KMS-11 (cell line): ENCODE measurements at regions not wholly inside any gene's neighbourhood (a gene's known extent, or its start where the extent isn't known, plus 50 kb on each side); places are given as distances from the start of the nearest gene placed in this dataset.
A peak's percentile ranks its signal among the peaks of the same experiment; 100 is the strongest.

Source experiments
- H2AFZ ChIP-seq: fragments of 200-600 bp; sonication (generic); 2 replicates; pipeline ENCODE4 v1.6.1; 2016; ENCODE audit warnings: antibody characterized with exemption, mixed run types, low read depth
- H3K27ac ChIP-seq: fragments of 200-600 bp; sonication (generic); 2 replicates; pipeline ENCODE4 v1.6.1; 2016; ENCODE audit warnings: mild to moderate bottlenecking, mixed run types
- H3K27me3 ChIP-seq: fragments of 200-600 bp; sonication (generic); 2 replicates; pipeline ENCODE4 v1.6.1; 2017; ENCODE audit warnings: mild to moderate bottlenecking, low read depth, mixed run types, moderate library complexity; ENCODE audit not compliant: insufficient read depth
- H3K36me3 ChIP-seq: fragments of 200-600 bp; sonication (generic); 2 replicates; pipeline ENCODE4 v1.6.1; 2017; ENCODE audit warnings: mild to moderate bottlenecking, mixed run types; ENCODE audit not compliant: insufficient read depth
- H3K4me1 ChIP-seq: fragments of 200-600 bp; sonication (generic); 2 replicates; pipeline ENCODE4 v1.6.1; 2016; ENCODE audit warnings: mild to moderate bottlenecking, low read depth, mixed run types; ENCODE audit not compliant: poor library complexity, severe bottlenecking
- H3K4me2 ChIP-seq: fragments of 200-600 bp; sonication (generic); 2 replicates; pipeline ENCODE4 v1.7.0; 2016; ENCODE audit warnings: mild to moderate bottlenecking, mixed run types
- H3K4me3 ChIP-seq: fragments of 200-600 bp; sonication (generic); IDR thresholded peaks from 2 replicates; pipeline ENCODE4 v1.6.1; 2017; ENCODE audit warnings: low read depth, low read length, mixed read lengths; ENCODE audit not compliant: insufficient read depth
- H3K79me2 ChIP-seq: fragments of 200-600 bp; sonication (generic); 2 replicates; pipeline ENCODE4 v1.6.1; 2016; ENCODE audit warnings: low read depth, mixed run types; ENCODE audit not compliant: insufficient read depth
- H3K9ac ChIP-seq: fragments of 200-600 bp; sonication (generic); 2 replicates; pipeline ENCODE4 v1.6.1; 2016; ENCODE audit warnings: mild to moderate bottlenecking, mixed run types
- H4K20me1 ChIP-seq: fragments of 200-600 bp; sonication (generic); 2 replicates; pipeline ENCODE4 v1.6.1; 2016; ENCODE audit warnings: mild to moderate bottlenecking, mixed run types; ENCODE audit not compliant: insufficient read depth
- CTCF ChIP-seq: fragments of 200-600 bp; sonication (generic); conservative IDR thresholded peaks from 2 replicates; pipeline ENCODE4 v1.6.1; 2017; ENCODE audit warnings: low read depth, mild to moderate bottlenecking, antibody characterized with exemption, low read length, moderate library complexity, mixed read lengths

GRCh38 chr2:84031312-84032050, 427.6 kb downstream of the SUCLG1 start:
- no peak overlapping the region for H3K9ac ChIP-seq

GRCh38 chr2:84029903-84030575, 429.0 kb downstream of the SUCLG1 start:
- Histone ChIP-seq H2AFZ (no peak overlapping the region), H3K4me1 (peaks cover 8% of the 10 kb centered on the region), H3K79me2 (no peaks in the 10 kb centered on the region), H3K9ac (no peak overlapping the region), H3K4me3 (no peak overlapping the region), H3K27me3 (no peaks in the 10 kb centered on the region), H3K4me2 (no peak overlapping the region), H3K36me3 (no peaks in the 10 kb centered on the region), H3K27ac (no peak overlapping the region), H4K20me1 (no peaks in the 10 kb centered on the region)
- no peak for TF ChIP-seq CTCF

More at GRCh38 chr2:84031312-84032050, 427.6 kb downstream of the SUCLG1 start:
- TF ChIP-seq CTCF: no peak
- Histone ChIP-seq H4K20me1 (no peaks in the 10 kb centered on the region), H3K4me2 (no peak overlapping the region), H3K79me2 (no peaks in the 10 kb centered on the region), H3K27ac (no peak overlapping the region), H3K4me3 (no peak overlapping the region), H3K27me3 (no peaks in the 10 kb centered on the region), H3K36me3 (no peaks in the 10 kb centered on the region), H2AFZ (no peak overlapping the region), H3K4me1 (peaks cover 8% of the 10 kb centered on the region)

- Histone ChIP-seq H3K27me3 (no peaks in the 10 kb centered on the region), H4K20me1 (no peaks in the 10 kb centered on the region), H3K36me3 (no peaks in the 10 kb centered on the region), H3K4me1 (no peaks in the 10 kb centered on the region), H3K9ac (no peak overlapping the region), H3K79me2 (no peaks in the 10 kb centered on the region), H2AFZ (no peak overlapping the region), H3K4me3 (no peak overlapping the region), H3K27ac (no peak overlapping the region), H3K4me2 (no peak overlapping the region)
- no peak for TF ChIP-seq CTCF
Measured at GRCh38 chr2:84026818-84027217, 432.3 kb downstream of the SUCLG1 start.

GRCh38 chr2:84022810-84023431, 436.2 kb downstream of the SUCLG1 start:
- H3K9ac ChIP-seq: no peak overlapping the region
- no peaks in the 10 kb centered on the region for H3K4me1 ChIP-seq
- H3K36me3 ChIP-seq: no peaks in the 10 kb centered on the region
- H3K27me3 ChIP-seq: no peaks in the 10 kb centered on the region
- no peak overlapping the region; the same call in 1 of the 2 replicates for H2AFZ ChIP-seq
- peak; percentile 86 for TF ChIP-seq CTCF
- no peak overlapping the region for H3K27ac ChIP-seq
- no peaks in the 10 kb centered on the region for H3K79me2 ChIP-seq
- H3K4me2 ChIP-seq: no peak overlapping the region
- no peaks in the 10 kb centered on the region for H4K20me1 ChIP-seq
- H3K4me3 ChIP-seq: no peak overlapping the region
